OCI-LY3 (cell line): ENCODE measurements at regions not wholly inside any gene's neighbourhood (a gene's known extent, or its start where the extent isn't known, plus 50 kb on each side); places are given as distances from the start of the nearest gene placed in this dataset.

Experiments
- H2AFZ ChIP-seq: fragments of 200-600, 300-600 bp; shearing (Covaris generic); 2 replicates; pipeline ENCODE4 v1.6.0; 2014; ENCODE audit warnings: antibody characterized with exemption, low read depth, low read length
- H3K27ac ChIP-seq: fragments of 200-600, 300-600 bp; sonication (generic); 2 replicates; pipeline ENCODE4 v1.5.1; 2014; ENCODE audit warnings: mild to moderate bottlenecking, low read length, moderate library complexity, mixed read lengths
- H3K27me3 ChIP-seq: fragments of 200-600, 300-600 bp; sonication (generic); 2 replicates; pipeline ENCODE4 v1.6.1; 2014; ENCODE audit warnings: low read depth, low read length, mixed read lengths
- H3K36me3 ChIP-seq: fragments of 200-600, 300-600 bp; sonication (generic); replicated peaks from 2 replicates; pipeline ENCODE3; 2014; ENCODE audit warnings: low read depth, low read length, mixed read lengths
- H3K4me1 ChIP-seq: fragments of 300-600, 200-600 bp; sonication (generic); 2 replicates; pipeline ENCODE4 v1.6.1; 2014; ENCODE audit warnings: low read length, mixed read lengths
- H3K4me2 ChIP-seq: fragments of 200-600, 300-600 bp; sonication (generic); 2 replicates; pipeline ENCODE4 v1.6.1; 2014; ENCODE audit warnings: low read length, mixed read lengths
- H3K4me3 ChIP-seq: fragments of 300-600, 200-600 bp; sonication (generic); 2 replicates; pipeline ENCODE4 v1.5.1; 2014; ENCODE audit warnings: antibody characterized with exemption, mild to moderate bottlenecking, low read length, moderate library complexity
- H3K79me2 ChIP-seq: fragments of 300-600, 200-600 bp; shearing (Covaris generic); 2 replicates; pipeline ENCODE4 v1.6.1; 2014; ENCODE audit warnings: mild to moderate bottlenecking, low read length, mixed read lengths
- H3K9ac ChIP-seq: fragments of 300-600, 200-600 bp; shearing (Covaris generic); 2 replicates; pipeline ENCODE4 v1.6.0; 2014; ENCODE audit warnings: mild to moderate bottlenecking, low read length, moderate library complexity
- H3K9me3 ChIP-seq: fragments of 200-600, 300-600 bp; shearing (Covaris generic); 2 replicates; pipeline ENCODE4 v1.6.1; 2014; ENCODE audit warnings: low read length, mixed read lengths; ENCODE audit not compliant: insufficient read depth
- H4K20me1 ChIP-seq: fragments of 200-600, 300-600 bp; sonication (generic); 2 replicates; pipeline ENCODE4 v1.6.1; 2016; ENCODE audit warnings: low read length, mixed read lengths; ENCODE audit not compliant: insufficient read depth
- EZH2phosphoT487 ChIP-seq: fragments of 200-600 bp; shearing (Covaris generic); IDR thresholded peaks from 2 replicates; pipeline ENCODE4 v1.6.1; 2018; ENCODE audit warnings: antibody characterized with exemption, mixed run types, low read depth
- TF ChIP-seq, protein P1 (sequence below): fragments of 200-600, 300-600 bp; sonication (generic); IDR thresholded peaks from 2 replicates; pipeline ENCODE4 v1.5.1; 2014; ENCODE audit warnings: antibody characterized with exemption, low read length, low read depth

DNA sequence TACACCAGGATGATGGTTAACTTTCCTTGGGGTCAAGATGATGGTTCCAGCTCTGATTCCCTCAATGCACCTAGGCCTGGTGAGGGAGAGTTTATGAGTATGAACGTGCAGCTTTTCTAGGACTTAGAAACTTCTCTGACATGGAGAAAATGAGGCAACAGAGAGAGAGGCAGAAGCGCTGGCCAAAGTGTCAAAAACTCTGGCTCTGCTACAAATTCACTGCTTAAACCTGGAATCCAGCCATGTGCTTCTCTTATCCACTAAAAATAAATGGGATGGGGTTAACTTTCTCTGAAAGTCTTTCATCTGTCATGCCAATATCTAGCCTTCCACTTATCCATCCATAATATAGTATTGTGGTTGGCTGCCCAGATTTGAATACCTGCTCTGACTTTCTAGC lies 568.7 kb downstream of the MED13L start:
- no peaks in the 10 kb centered on the region for H3K9me3 ChIP-seq
- no peaks in the 10 kb centered on the region for H4K20me1 ChIP-seq
- no peaks in the 10 kb centered on the region for H3K36me3 ChIP-seq
- peaks cover 30% of the 10 kb centered on the region for H3K27me3 ChIP-seq
- H3K27ac ChIP-seq: no peak overlapping the region
- H3K4me1 ChIP-seq: no peaks in the 10 kb centered on the region
- no peaks in the 10 kb centered on the region for H3K79me2 ChIP-seq
- TF ChIP-seq, protein P1, sequence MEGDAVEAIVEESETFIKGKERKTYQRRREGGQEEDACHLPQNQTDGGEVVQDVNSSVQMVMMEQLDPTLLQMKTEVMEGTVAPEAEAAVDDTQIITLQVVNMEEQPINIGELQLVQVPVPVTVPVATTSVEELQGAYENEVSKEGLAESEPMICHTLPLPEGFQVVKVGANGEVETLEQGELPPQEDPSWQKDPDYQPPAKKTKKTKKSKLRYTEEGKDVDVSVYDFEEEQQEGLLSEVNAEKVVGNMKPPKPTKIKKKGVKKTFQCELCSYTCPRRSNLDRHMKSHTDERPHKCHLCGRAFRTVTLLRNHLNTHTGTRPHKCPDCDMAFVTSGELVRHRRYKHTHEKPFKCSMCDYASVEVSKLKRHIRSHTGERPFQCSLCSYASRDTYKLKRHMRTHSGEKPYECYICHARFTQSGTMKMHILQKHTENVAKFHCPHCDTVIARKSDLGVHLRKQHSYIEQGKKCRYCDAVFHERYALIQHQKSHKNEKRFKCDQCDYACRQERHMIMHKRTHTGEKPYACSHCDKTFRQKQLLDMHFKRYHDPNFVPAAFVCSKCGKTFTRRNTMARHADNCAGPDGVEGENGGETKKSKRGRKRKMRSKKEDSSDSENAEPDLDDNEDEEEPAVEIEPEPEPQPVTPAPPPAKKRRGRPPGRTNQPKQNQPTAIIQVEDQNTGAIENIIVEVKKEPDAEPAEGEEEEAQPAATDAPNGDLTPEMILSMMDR: no peak
- TF ChIP-seq EZH2phosphoT487: no peak
- H3K4me2 ChIP-seq: no peak overlapping the region
- no peak overlapping the region for H3K4me3 ChIP-seq
- H3K9ac ChIP-seq: no peak overlapping the region
- no peak overlapping the region for H2AFZ ChIP-seq

DNA sequence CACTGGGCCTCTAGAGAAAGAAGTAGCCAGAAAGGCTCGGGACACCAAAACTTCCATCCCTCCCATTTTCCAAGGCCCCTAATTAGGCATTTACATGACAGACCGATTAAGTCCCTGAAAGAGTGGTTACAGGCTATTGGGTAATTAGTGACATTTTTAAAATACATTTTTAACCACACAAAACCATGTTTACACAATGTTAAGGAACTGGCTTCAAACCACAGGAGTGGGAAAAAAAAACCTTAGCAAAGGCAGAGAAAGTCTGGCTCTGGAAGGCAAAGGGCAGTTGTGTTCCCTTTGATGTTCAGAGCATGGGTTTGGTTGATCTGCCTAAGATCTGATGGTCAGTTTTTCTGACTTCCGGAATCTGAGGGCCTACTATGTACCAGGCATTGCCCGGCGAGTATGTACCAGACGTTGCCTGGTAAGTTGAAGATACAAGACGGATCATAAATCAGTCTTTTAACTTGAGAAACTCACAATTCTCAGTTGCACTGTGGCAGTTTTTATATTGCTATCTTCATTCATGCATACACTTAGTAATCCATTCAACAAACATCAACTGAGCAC lies 576.5 kb downstream of the MED13L start:
- H3K9me3 ChIP-seq: no peaks in the 10 kb centered on the region
- H3K79me2 ChIP-seq: no peaks in the 10 kb centered on the region
- no peak overlapping the region for H3K4me2 ChIP-seq
- H3K36me3 ChIP-seq: no peaks in the 10 kb centered on the region
- no peak overlapping the region for H3K4me3 ChIP-seq
- no peak overlapping the region for H3K9ac ChIP-seq
- H3K27ac ChIP-seq: no peak overlapping the region
- no peak overlapping the region for H2AFZ ChIP-seq
- H3K4me1 ChIP-seq: no peaks in the 10 kb centered on the region
- H4K20me1 ChIP-seq: no peaks in the 10 kb centered on the region
- TF ChIP-seq, protein P1: no peak
- TF ChIP-seq EZH2phosphoT487: no peak
- peaks cover 14% of the 10 kb centered on the region; the same call in 1 of the 2 replicates for H3K27me3 ChIP-seq

DNA sequence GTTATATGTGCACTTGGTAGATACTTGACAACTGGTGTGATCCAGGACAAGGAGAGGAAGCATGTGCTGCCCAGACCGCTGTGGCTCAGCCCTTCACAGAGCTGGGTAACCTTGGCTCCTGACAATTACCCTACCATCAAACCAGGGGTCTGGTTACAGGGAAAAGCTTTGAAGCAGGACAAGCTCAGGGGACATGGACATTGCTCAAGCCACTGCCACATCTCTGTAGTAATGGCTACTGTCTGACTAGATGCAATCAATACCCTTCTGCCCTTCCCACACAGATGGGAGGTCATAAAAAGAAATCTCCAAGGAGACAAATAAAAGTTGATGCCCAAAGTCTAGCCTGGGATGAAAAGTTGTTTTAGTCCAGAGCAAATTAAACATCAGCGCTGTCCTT lies 577.4 kb downstream of the MED13L start:
- Histone ChIP-seq H3K27me3 (peaks cover 14% of the 10 kb centered on the region; the same call in 1 of the 2 replicates), H3K79me2 (no peaks in the 10 kb centered on the region), H4K20me1 (no peaks in the 10 kb centered on the region), H3K36me3 (no peaks in the 10 kb centered on the region), H3K4me2 (no peak overlapping the region), H3K9me3 (no peaks in the 10 kb centered on the region), H3K9ac (no peak overlapping the region), H2AFZ (no peak overlapping the region), H3K4me1 (no peaks in the 10 kb centered on the region), H3K4me3 (no peak overlapping the region), H3K27ac (no peak overlapping the region)
- TF ChIP-seq, protein P1: no peak
- no peak for TF ChIP-seq EZH2phosphoT487

DNA sequence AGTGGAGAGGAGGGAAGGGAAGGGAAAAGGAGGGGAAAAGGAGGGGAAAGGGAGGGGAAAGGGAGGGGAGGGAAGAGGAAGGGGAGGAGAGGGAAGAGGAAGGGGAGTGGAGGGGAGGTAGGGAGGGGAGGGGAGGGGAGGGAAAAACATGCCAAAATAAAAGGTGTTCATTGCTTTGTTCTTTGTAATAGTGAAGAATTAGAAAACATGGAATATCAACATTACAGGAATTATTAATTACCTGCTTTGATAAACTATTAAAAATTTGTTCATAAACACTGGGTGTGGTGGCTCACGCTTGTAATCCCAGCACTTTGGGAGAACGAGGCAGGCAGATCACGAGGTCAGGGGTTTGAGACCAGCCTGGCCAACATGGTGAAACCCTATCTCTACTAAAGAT lies 579.2 kb downstream of the MED13L start:
- no peak overlapping the region for H3K27ac ChIP-seq
- TF ChIP-seq, protein P1: no peak
- no peak for TF ChIP-seq EZH2phosphoT487
- H3K36me3 ChIP-seq: no peaks in the 10 kb centered on the region
- H3K4me1 ChIP-seq: no peaks in the 10 kb centered on the region
- H3K9ac ChIP-seq: no peak overlapping the region
- H2AFZ ChIP-seq: no peak overlapping the region
- H3K4me3 ChIP-seq: no peak overlapping the region
- H3K4me2 ChIP-seq: no peak overlapping the region
- H3K79me2 ChIP-seq: no peaks in the 10 kb centered on the region
- H3K9me3 ChIP-seq: no peaks in the 10 kb centered on the region
- no peaks in the 10 kb centered on the region for H4K20me1 ChIP-seq
- peaks cover 14% of the 10 kb centered on the region; the same call in 1 of the 2 replicates for H3K27me3 ChIP-seq
